Transverse colon (tissue), 3 donors: ENCODE measurements at regions not wholly inside any gene's neighbourhood (a gene's known extent, or its start where the extent isn't known, plus 50 kb on each side); places are given as distances from the start of the nearest gene placed in this dataset.
"Not testable (repeated sequence)": the region's sequence is repeated elsewhere in the genome, so short reads cannot be mapped to it uniquely, and the experiment has no call there.

ENCODE experiments used
- POLR2A ChIP-seq: fragments of 450-650 bp; IDR thresholded peaks from one replicate; pipeline ENCODE4 v1.6.1; 2016; ENCODE audit warnings: antibody characterized with exemption, mild to moderate bottlenecking, moderate library complexity
- TF ChIP-seq, protein P1 (sequence below), 5 experiments: fragments of 200-600 bp in 3 of 5; fragments of 450-650 bp in 2 of 5; sonication (generic) in 3 of 5; IDR thresholded peaks; 1 replicate in 2 of 5; 2 replicates in 3 of 5; pipeline ENCODE4 v1.5.1; 2016 to 2017; ENCODE audit warnings: antibody characterized with exemption in 5 of 5, inconsistent platforms in 3 of 5, mild to moderate bottlenecking in 2 of 5, moderate library complexity in 1 of 5

- TF ChIP-seq, protein P1, sequence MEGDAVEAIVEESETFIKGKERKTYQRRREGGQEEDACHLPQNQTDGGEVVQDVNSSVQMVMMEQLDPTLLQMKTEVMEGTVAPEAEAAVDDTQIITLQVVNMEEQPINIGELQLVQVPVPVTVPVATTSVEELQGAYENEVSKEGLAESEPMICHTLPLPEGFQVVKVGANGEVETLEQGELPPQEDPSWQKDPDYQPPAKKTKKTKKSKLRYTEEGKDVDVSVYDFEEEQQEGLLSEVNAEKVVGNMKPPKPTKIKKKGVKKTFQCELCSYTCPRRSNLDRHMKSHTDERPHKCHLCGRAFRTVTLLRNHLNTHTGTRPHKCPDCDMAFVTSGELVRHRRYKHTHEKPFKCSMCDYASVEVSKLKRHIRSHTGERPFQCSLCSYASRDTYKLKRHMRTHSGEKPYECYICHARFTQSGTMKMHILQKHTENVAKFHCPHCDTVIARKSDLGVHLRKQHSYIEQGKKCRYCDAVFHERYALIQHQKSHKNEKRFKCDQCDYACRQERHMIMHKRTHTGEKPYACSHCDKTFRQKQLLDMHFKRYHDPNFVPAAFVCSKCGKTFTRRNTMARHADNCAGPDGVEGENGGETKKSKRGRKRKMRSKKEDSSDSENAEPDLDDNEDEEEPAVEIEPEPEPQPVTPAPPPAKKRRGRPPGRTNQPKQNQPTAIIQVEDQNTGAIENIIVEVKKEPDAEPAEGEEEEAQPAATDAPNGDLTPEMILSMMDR (IDR thresholded peaks at IDR 0.05) = not testable (repeated sequence)
- TF ChIP-seq POLR2A = not testable (repeated sequence)
Observed at GRCh38 chr1:242912855-242913254, 342.2 kb downstream of the CEP170 start.
